ENCODE measurements at regions not wholly inside any gene's neighbourhood (a gene's known extent, or its start where the extent isn't known, plus 50 kb on each side); places are given as distances from the start of the nearest gene placed in this dataset.
"Not testable (repeated sequence)": the region's sequence is repeated elsewhere in the genome, so short reads cannot be mapped to it uniquely, and the experiment has no call there.

- no peak for DNase-seq
Measured at GRCh38 chr1:58939666-58940370, 156.0 kb upstream of the JUN start.

- no peak for DNase-seq
Measured at GRCh38 chr1:58941471-58942289, 157.8 kb upstream of the JUN start.

GRCh38 chr1:58942759-58943191 lies 158.9 kb upstream of the JUN start:
- DNase-seq: no peak

GRCh38 chr1:58943776-58944175 lies 159.9 kb upstream of the JUN start:
- no peak for DNase-seq

GRCh38 chr1:58944439-58944838 lies 160.6 kb upstream of the JUN start:
- DNase-seq: no peak

GRCh38 chr1:58946390-58946789 lies 162.5 kb upstream of the JUN start:
- no peak for DNase-seq

GRCh38 chr1:58948671-58949070 lies 164.8 kb upstream of the JUN start:
- DNase-seq: no peak

- DNase-seq: no peak
Measured at GRCh38 chr1:58949551-58950220, 165.8 kb upstream of the JUN start.

- DNase-seq: no peak
Measured at GRCh38 chr1:58950897-58951296, 167.1 kb upstream of the JUN start.

- DNase-seq: not testable (repeated sequence)
Measured at GRCh38 chr1:58953951-58954350, 170.1 kb upstream of the JUN start.

- not testable (repeated sequence) for DNase-seq
Measured at GRCh38 chr1:58963287-58963686, 179.4 kb upstream of the JUN start.

- no peak for DNase-seq
Measured at GRCh38 chr1:58964428-58964827, 180.6 kb upstream of the JUN start.

GRCh38 chr1:58964880-58965279 lies 181.0 kb upstream of the JUN start:
- no peak for DNase-seq

GRCh38 chr1:58966103-58966916 lies 182.5 kb upstream of the JUN start:
- peak; percentile 12 for DNase-seq

- DNase-seq: no peak
Measured at GRCh38 chr1:58966917-58967740, 183.3 kb upstream of the JUN start.

GRCh38 chr1:58968360-58968952 lies 184.6 kb upstream of the JUN start:
- peak; percentile 77 for DNase-seq

- not testable (repeated sequence) for DNase-seq
Measured at GRCh38 chr1:58969176-58969575, 185.3 kb upstream of the JUN start.

- no peak for DNase-seq
Measured at GRCh38 chr1:58971629-58972140, 187.8 kb upstream of the JUN start.

- DNase-seq: peak; percentile 48
Measured at GRCh38 chr1:58975888-58976287, 192.0 kb upstream of the JUN start.

- DNase-seq: no peak
Measured at GRCh38 chr1:58976294-58976693, 192.4 kb upstream of the JUN start.

- DNase-seq: no peak
Measured at GRCh38 chr1:58977598-58977997, 193.8 kb upstream of the JUN start.
